ENCODE measurements at regions not wholly inside any gene's neighbourhood (a gene's known extent, or its start where the extent isn't known, plus 50 kb on each side); places are given as distances from the start of the nearest gene placed in this dataset.

GRCh38 chr20:57834306-57835073 lies 124.7 kb upstream of the PMEPA1 start:
- Mint-ChIP-seq H3K9me3 (no peaks in the 10 kb centered on the region), H3K4me3 (no peak overlapping the region), H3K4me1 (peaks cover 5 to 7% of the 10 kb centered on the region in 2 donors), H3K27me3 (ENCODE audit: low read depth in 3 of 3) (peaks cover 1 to 5% (median 3%) of the 10 kb centered on the region in 3 donors), H3K27ac (no peak overlapping the region), H3K36me3 (no peaks in the 10 kb centered on the region)
- DNase-seq, result no peak

GRCh38 chr20:57831993-57832585 lies 122.3 kb upstream of the PMEPA1 start:
- H3K27me3 Mint-ChIP-seq (ENCODE audit: low read depth in 3 of 3), result peaks cover 1 to 5% (median 2%) of the 10 kb centered on the region in 3 donors
- H3K9me3 Mint-ChIP-seq, result no peaks in the 10 kb centered on the region
- H3K4me1 Mint-ChIP-seq, result peaks cover 5 to 7% of the 10 kb centered on the region in 2 donors
- no peak for DNase-seq
- no peak overlapping the region for H3K27ac Mint-ChIP-seq
- no peak overlapping the region for H3K4me3 Mint-ChIP-seq
- H3K36me3 Mint-ChIP-seq, result no peaks in the 10 kb centered on the region

GRCh38 chr20:57831326-57831992 lies 121.6 kb upstream of the PMEPA1 start:
- no peak overlapping the region for H3K27ac Mint-ChIP-seq
- H3K9me3 Mint-ChIP-seq, result no peaks in the 10 kb centered on the region
- no peak overlapping the region for H3K4me3 Mint-ChIP-seq
- H3K36me3 Mint-ChIP-seq, result no peaks in the 10 kb centered on the region
- peaks cover 5 to 7% of the 10 kb centered on the region in 2 donors for H3K4me1 Mint-ChIP-seq
- H3K27me3 Mint-ChIP-seq (ENCODE audit: low read depth in 3 of 3), result peaks cover 0 to 8% (median 0%) of the 10 kb centered on the region in 3 donors
- no peak for DNase-seq

- Mint-ChIP-seq H3K4me1 (peaks cover 5 to 7% of the 10 kb centered on the region in 2 donors), H3K36me3 (no peaks in the 10 kb centered on the region), H3K4me3 (no peak overlapping the region), H3K27me3 (ENCODE audit: low read depth in 3 of 3) (peaks cover 0 to 8% (median 0%) of the 10 kb centered on the region in 3 donors), H3K9me3 (no peaks in the 10 kb centered on the region), H3K27ac (no peak overlapping the region)
- DNase-seq, result no peak
Observed at GRCh38 chr20:57830515-57830895, 120.7 kb upstream of the PMEPA1 start.

GRCh38 chr20:57829805-57830514 lies 120.1 kb upstream of the PMEPA1 start:
- H3K27me3 Mint-ChIP-seq (ENCODE audit: low read depth in 3 of 3), result peaks cover 0 to 8% (median 0%) of the 10 kb centered on the region in 3 donors
- no peaks in the 10 kb centered on the region for H3K9me3 Mint-ChIP-seq
- no peak overlapping the region for H3K27ac Mint-ChIP-seq
- no peaks in the 10 kb centered on the region for H3K36me3 Mint-ChIP-seq
- peaks cover 5 to 7% of the 10 kb centered on the region in 2 donors for H3K4me1 Mint-ChIP-seq
- DNase-seq, result no peak
- no peak overlapping the region for H3K4me3 Mint-ChIP-seq

GRCh38 chr20:57829336-57829735 lies 119.5 kb upstream of the PMEPA1 start:
- Mint-ChIP-seq H3K4me1 (peaks cover 5 to 7% of the 10 kb centered on the region in 2 donors), H3K4me3 (no peak overlapping the region), H3K9me3 (no peaks in the 10 kb centered on the region), H3K27me3 (ENCODE audit: low read depth in 3 of 3) (peaks cover 0 to 5% (median 0%) of the 10 kb centered on the region in 3 donors), H3K36me3 (no peaks in the 10 kb centered on the region), H3K27ac (no peak overlapping the region)
- no peak for DNase-seq

GRCh38 chr20:57828696-57829095 lies 118.9 kb upstream of the PMEPA1 start:
- H3K27me3 Mint-ChIP-seq (ENCODE audit: low read depth in 3 of 3), result peaks cover 0 to 5% (median 0%) of the 10 kb centered on the region in 3 donors
- H3K27ac Mint-ChIP-seq, result no peak overlapping the region
- H3K4me3 Mint-ChIP-seq, result no peak overlapping the region
- no peak for DNase-seq
- no peaks in the 10 kb centered on the region for H3K36me3 Mint-ChIP-seq
- H3K4me1 Mint-ChIP-seq, result peaks cover 5 to 7% of the 10 kb centered on the region in 2 donors
- no peaks in the 10 kb centered on the region for H3K9me3 Mint-ChIP-seq

- H3K36me3 Mint-ChIP-seq, result no peaks in the 10 kb centered on the region
- H3K27ac Mint-ChIP-seq, result no peak overlapping the region
- no peaks in the 10 kb centered on the region for H3K9me3 Mint-ChIP-seq
- no peak overlapping the region for H3K4me3 Mint-ChIP-seq
- peaks cover 0 to 2% (median 1%) of the 10 kb centered on the region in 3 donors for H3K27me3 Mint-ChIP-seq (ENCODE audit: low read depth in 3 of 3)
- peaks cover 5 to 7% of the 10 kb centered on the region in 2 donors for H3K4me1 Mint-ChIP-seq
- DNase-seq, result no peak
Observed at GRCh38 chr20:57826666-57827287, 117.0 kb upstream of the PMEPA1 start.

GRCh38 chr20:57824909-57825308 lies 115.1 kb upstream of the PMEPA1 start:
- H3K9me3 Mint-ChIP-seq, result no peaks in the 10 kb centered on the region
- H3K4me1 Mint-ChIP-seq, result no peaks in the 10 kb centered on the region
- no peak for DNase-seq
- H3K27ac Mint-ChIP-seq, result no peak overlapping the region
- H3K27me3 Mint-ChIP-seq (ENCODE audit: low read depth in 3 of 3), result peaks cover 0 to 2% (median 1%) of the 10 kb centered on the region in 3 donors
- H3K36me3 Mint-ChIP-seq, result no peaks in the 10 kb centered on the region
- H3K4me3 Mint-ChIP-seq, result no peak overlapping the region

GRCh38 chr20:57821935-57822334 lies 112.1 kb upstream of the PMEPA1 start:
- Mint-ChIP-seq H3K36me3 (no peaks in the 10 kb centered on the region), H3K9me3 (no peaks in the 10 kb centered on the region), H3K27me3 (ENCODE audit: low read depth in 3 of 3) (peaks cover 1 to 2% (median 1%) of the 10 kb centered on the region in 3 donors), H3K4me1 (no peaks in the 10 kb centered on the region), H3K27ac (no peak overlapping the region), H3K4me3 (no peak overlapping the region)
- DNase-seq, result no peak

GRCh38 chr20:57819691-57820380 lies 110.0 kb upstream of the PMEPA1 start:
- no peaks in the 10 kb centered on the region for H3K36me3 Mint-ChIP-seq
- H3K4me3 Mint-ChIP-seq, result no peak overlapping the region
- no peak overlapping the region for H3K27ac Mint-ChIP-seq
- peaks cover 0 to 1% (median 1%) of the 10 kb centered on the region in 3 donors for H3K27me3 Mint-ChIP-seq (ENCODE audit: low read depth in 3 of 3)
- no peaks in the 10 kb centered on the region for H3K4me1 Mint-ChIP-seq
- DNase-seq, result no peak
- H3K9me3 Mint-ChIP-seq, result no peaks in the 10 kb centered on the region

GRCh38 chr20:57819291-57819690 lies 109.5 kb upstream of the PMEPA1 start:
- Mint-ChIP-seq H3K27me3 (ENCODE audit: low read depth in 3 of 3) (peaks cover 0 to 1% (median 1%) of the 10 kb centered on the region in 3 donors), H3K9me3 (no peaks in the 10 kb centered on the region)

More at GRCh38 chr20:57819291-57819690, 109.5 kb upstream of the PMEPA1 start:
- Mint-ChIP-seq H3K36me3 (no peaks in the 10 kb centered on the region), H3K4me1 (no peaks in the 10 kb centered on the region), H3K27ac (no peak overlapping the region), H3K4me3 (no peak overlapping the region)
- DNase-seq, result no peak
